Calu3 (cell line): ENCODE measurements at regions not wholly inside any gene's neighbourhood (a gene's known extent, or its start where the extent isn't known, plus 50 kb on each side); places are given as distances from the start of the nearest gene placed in this dataset.

ENCODE experiments used
- BruUV-seq: library from RNA; stranded (reverse); fragments of 400-500 nt; replicated peaks from 2 replicates; lab custom pipeline; 2021; lab: Mats Ljungman, UMichigan
- CTCF ChIA-PET: fragments of 300-600 bp; sonication (Branson Sonifier 250); formaldehyde crosslinking; loops from one replicate; lab custom pipeline; 2022; ENCODE audit warnings: antibody characterized with exemption; lab: Charles Lee
- DNase-seq: peaks from one replicate; pipeline ENCODE4 v3.0.0; 2022
- H3K27ac Mint-ChIP-seq: one replicate; pipeline ENCODE4 v1.8.0; 2022; ENCODE audit warnings: mixed read lengths; ENCODE audit not compliant: unreplicated experiment
- H3K27me3 Mint-ChIP-seq: one replicate; pipeline ENCODE4 v1.8.0; 2022; ENCODE audit warnings: mixed read lengths; ENCODE audit not compliant: unreplicated experiment
- H3K36me3 Mint-ChIP-seq: one replicate; pipeline ENCODE4 v1.8.0; 2022; ENCODE audit warnings: mild to moderate bottlenecking, moderate library complexity, mixed read lengths; ENCODE audit not compliant: insufficient read depth, unreplicated experiment
- H3K4me1 Mint-ChIP-seq: one replicate; pipeline ENCODE4 v1.8.0; 2022; ENCODE audit warnings: mild to moderate bottlenecking, low read depth, mixed read lengths; ENCODE audit not compliant: unreplicated experiment
- H3K4me3 Mint-ChIP-seq: one replicate; pipeline ENCODE4 v1.8.0; 2022; ENCODE audit warnings: mild to moderate bottlenecking, low read depth, moderate library complexity, mixed read lengths; ENCODE audit not compliant: unreplicated experiment
- H3K9me3 Mint-ChIP-seq: one replicate; pipeline ENCODE4 v1.8.0; 2022; ENCODE audit warnings: low read depth, mixed read lengths; ENCODE audit not compliant: unreplicated experiment
- intact Hi-C: fragments of 100-400 bp; cut with micrococcal nuclease; formaldehyde crosslinking; loops from one replicate; pipeline ENCODE4 v1.10.0; 2022; ENCODE audit not compliant: unreplicated experiment
- TF ChIP-seq, protein P1 (sequence below): fragments of 200-600 bp; IDR thresholded peaks from one replicate; pipeline ENCODE4 v1.8.0; 2022; ENCODE audit warnings: antibody characterized with exemption; ENCODE audit not compliant: unreplicated experiment

- CTCF ChIA-PET: interaction anchor here (0.6 kb wide), 1 partner anchor 62 kb away, joined by 7 read pairs; no protein-coding TSS in a partner anchor
- BruUV-seq: no TSS peak
- H3K27ac Mint-ChIP-seq: no peak overlapping the region
- H3K9me3 Mint-ChIP-seq: peaks cover 4% of the 10 kb centered on the region
- TF ChIP-seq, protein P1, sequence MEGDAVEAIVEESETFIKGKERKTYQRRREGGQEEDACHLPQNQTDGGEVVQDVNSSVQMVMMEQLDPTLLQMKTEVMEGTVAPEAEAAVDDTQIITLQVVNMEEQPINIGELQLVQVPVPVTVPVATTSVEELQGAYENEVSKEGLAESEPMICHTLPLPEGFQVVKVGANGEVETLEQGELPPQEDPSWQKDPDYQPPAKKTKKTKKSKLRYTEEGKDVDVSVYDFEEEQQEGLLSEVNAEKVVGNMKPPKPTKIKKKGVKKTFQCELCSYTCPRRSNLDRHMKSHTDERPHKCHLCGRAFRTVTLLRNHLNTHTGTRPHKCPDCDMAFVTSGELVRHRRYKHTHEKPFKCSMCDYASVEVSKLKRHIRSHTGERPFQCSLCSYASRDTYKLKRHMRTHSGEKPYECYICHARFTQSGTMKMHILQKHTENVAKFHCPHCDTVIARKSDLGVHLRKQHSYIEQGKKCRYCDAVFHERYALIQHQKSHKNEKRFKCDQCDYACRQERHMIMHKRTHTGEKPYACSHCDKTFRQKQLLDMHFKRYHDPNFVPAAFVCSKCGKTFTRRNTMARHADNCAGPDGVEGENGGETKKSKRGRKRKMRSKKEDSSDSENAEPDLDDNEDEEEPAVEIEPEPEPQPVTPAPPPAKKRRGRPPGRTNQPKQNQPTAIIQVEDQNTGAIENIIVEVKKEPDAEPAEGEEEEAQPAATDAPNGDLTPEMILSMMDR: no peak
- H3K4me3 Mint-ChIP-seq: no peak overlapping the region
- H3K36me3 Mint-ChIP-seq: no peaks in the 10 kb centered on the region
- peaks cover 37% of the 10 kb centered on the region for H3K27me3 Mint-ChIP-seq
- intact Hi-C loops: no loop called here
- no peak for DNase-seq
- no peaks in the 10 kb centered on the region for H3K4me1 Mint-ChIP-seq
These were observed 88.7 kb downstream of the AXIN2 start for GRCh38 chr17:65472666-65473309.

DNA sequence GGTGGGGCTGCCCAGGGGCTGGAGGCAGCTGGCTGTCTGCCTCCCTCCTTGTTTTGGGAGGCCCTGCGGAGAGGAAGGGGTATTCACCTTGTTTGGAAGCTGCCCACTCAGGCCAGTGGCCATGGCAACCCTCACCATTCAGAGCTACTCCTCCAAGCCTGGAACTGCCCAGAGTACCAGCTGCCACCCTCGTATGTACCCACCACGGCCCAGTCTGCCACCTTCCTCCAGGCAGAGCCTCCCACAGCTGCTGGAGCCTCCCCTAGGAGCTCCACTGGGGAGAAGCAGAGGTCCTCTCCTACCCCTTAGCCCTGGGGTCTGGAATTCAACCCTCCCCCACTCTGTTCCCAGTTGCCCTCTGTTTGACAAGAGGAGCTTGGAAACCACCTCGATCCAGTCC is 90.7 kb downstream of the AXIN2 start:
- Mint-ChIP-seq H3K4me3 (no peak overlapping the region), H3K4me1 (no peaks in the 10 kb centered on the region), H3K9me3 (peaks cover 4% of the 10 kb centered on the region), H3K27me3 (peaks cover 37% of the 10 kb centered on the region), H3K27ac (no peak overlapping the region), H3K36me3 (no peaks in the 10 kb centered on the region)
- CTCF ChIA-PET: no interaction called here
- no peak for DNase-seq
- no TSS peak for BruUV-seq
- TF ChIP-seq, protein P1: no peak
- intact Hi-C loops: no loop called here

- intact Hi-C loops: no loop called here
- no peak overlapping the region for H3K27ac Mint-ChIP-seq
- peaks cover 32% of the 10 kb centered on the region for H3K27me3 Mint-ChIP-seq
- CTCF ChIA-PET: no interaction called here
- no peak for DNase-seq
- TF ChIP-seq, protein P1: no peak
- H3K36me3 Mint-ChIP-seq: no peaks in the 10 kb centered on the region
- H3K9me3 Mint-ChIP-seq: no peaks in the 10 kb centered on the region
- no peak overlapping the region for H3K4me3 Mint-ChIP-seq
- no TSS peak for BruUV-seq
- no peaks in the 10 kb centered on the region for H3K4me1 Mint-ChIP-seq
These were observed 93.1 kb downstream of the AXIN2 start for GRCh38 chr17:65468321-65468720.

- TF ChIP-seq, protein P1: no peak
- intact Hi-C loops: no loop called here
- Mint-ChIP-seq H3K9me3 (no peaks in the 10 kb centered on the region), H3K4me1 (no peaks in the 10 kb centered on the region), H3K27me3 (peaks cover 25% of the 10 kb centered on the region), H3K27ac (no peak overlapping the region), H3K4me3 (no peak overlapping the region), H3K36me3 (no peaks in the 10 kb centered on the region)
- CTCF ChIA-PET: no interaction called here
- BruUV-seq: no TSS peak
- no peak for DNase-seq
These were observed 94.3 kb downstream of the AXIN2 start for GRCh38 chr17:65467156-65467555.
